ENCODE measurements at regions not wholly inside any gene's neighbourhood (a gene's known extent, or its start where the extent isn't known, plus 50 kb on each side); places are given as distances from the start of the nearest gene placed in this dataset.

DNA sequence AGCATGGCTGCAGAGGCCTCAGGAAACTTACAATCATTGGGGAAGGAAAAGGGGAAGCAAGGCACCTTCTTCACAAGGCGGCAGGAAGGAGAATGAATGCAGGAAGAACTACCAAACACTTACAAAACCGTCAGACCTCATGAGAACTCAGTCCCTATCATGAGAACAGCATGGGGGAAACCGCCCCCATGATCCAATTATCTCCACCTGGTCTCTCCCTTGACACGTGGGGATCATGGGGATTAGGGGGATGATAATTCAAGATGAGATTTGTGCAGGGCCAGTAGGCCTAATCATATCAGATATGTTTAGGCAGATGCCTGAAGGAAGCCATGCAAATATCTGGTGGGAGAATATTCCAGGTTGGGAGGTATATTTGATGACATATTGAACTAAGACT is 1176.4 kb upstream of the CDH18 start:
- no peak for TF ChIP-seq JUN (IDR thresholded peaks at IDR 0.05; ENCODE audit: borderline replicate concordance, insufficient read depth, insufficient read length, low read depth)
- no peak for TF ChIP-seq POLR2AphosphoS5 (IDR thresholded peaks at IDR 0.05; ENCODE audit: insufficient read depth, low read depth, low read length)
- no peak for TF ChIP-seq MAX (IDR thresholded peaks at IDR 0.05; ENCODE audit: insufficient read depth, insufficient read length)
- TF ChIP-seq, protein P1, sequence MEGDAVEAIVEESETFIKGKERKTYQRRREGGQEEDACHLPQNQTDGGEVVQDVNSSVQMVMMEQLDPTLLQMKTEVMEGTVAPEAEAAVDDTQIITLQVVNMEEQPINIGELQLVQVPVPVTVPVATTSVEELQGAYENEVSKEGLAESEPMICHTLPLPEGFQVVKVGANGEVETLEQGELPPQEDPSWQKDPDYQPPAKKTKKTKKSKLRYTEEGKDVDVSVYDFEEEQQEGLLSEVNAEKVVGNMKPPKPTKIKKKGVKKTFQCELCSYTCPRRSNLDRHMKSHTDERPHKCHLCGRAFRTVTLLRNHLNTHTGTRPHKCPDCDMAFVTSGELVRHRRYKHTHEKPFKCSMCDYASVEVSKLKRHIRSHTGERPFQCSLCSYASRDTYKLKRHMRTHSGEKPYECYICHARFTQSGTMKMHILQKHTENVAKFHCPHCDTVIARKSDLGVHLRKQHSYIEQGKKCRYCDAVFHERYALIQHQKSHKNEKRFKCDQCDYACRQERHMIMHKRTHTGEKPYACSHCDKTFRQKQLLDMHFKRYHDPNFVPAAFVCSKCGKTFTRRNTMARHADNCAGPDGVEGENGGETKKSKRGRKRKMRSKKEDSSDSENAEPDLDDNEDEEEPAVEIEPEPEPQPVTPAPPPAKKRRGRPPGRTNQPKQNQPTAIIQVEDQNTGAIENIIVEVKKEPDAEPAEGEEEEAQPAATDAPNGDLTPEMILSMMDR (IDR thresholded peaks at IDR 0.05; ENCODE audit: extremely low read depth in 1 of 2, insufficient read depth in 1 of 2, low read depth in 1 of 2, low read length in 2 of 2), result no peak
- no peak for TF ChIP-seq FOS (IDR thresholded peaks at IDR 0.05; ENCODE audit: borderline replicate concordance, insufficient read depth, low read length)
- TF ChIP-seq POLR2A (IDR thresholded peaks at IDR 0.05; ENCODE audit: low read depth, low read length), result no peak
- TF ChIP-seq EZH2 (IDR thresholded peaks at IDR 0.05; ENCODE audit: borderline replicate concordance, low read depth, low read length, severe bottlenecking), result no peak
- no peak for TF ChIP-seq MYC (IDR thresholded peaks at IDR 0.05; ENCODE audit: low read depth, low read length)
- no peak for TF ChIP-seq GATA2 (IDR thresholded peaks at IDR 0.05; ENCODE audit: insufficient read depth, insufficient read length, low read depth, low read length)
- no peak overlapping the region for H3K27ac ChIP-seq (ENCODE audit: insufficient read depth, low read depth, low read length)
- H3K79me2 ChIP-seq (ENCODE audit: control insufficient read depth, insufficient read depth, low read length), result no peaks in the 10 kb centered on the region
- DNase-seq (ENCODE audit: low read depth, low spot score), result no peak
- H3K36me3 ChIP-seq (ENCODE audit: control insufficient read depth in 2 of 2, extremely low read depth in 1 of 2, insufficient read depth in 2 of 2, low read length in 2 of 2), result no peaks in the 10 kb centered on the region
- dilution Hi-C loops (cut with MboI; ENCODE audit: extremely low pct_ligation_motif_present, low sequenced_read_pairs) (no loop called here), intact Hi-C loops (cut with micrococcal nuclease) (no loop called here)
- POLR2A ChIA-PET, result no interaction called here
- no TSS peak for BruUV-seq (replicated peaks)
- H3K9ac ChIP-seq (replicated peaks; ENCODE audit: extremely low read depth, insufficient read depth, low read length), result no peak overlapping the region
- no peak overlapping the region for H3K4me3 ChIP-seq (replicated peaks in 1 of 3; ENCODE audit: insufficient read depth in 1 of 3, low read depth in 1 of 3, low read length in 3 of 3)
- H3K9me3 ChIP-seq (replicated peaks; ENCODE audit: control insufficient read depth, insufficient read depth, low read length), result no peaks in the 10 kb centered on the region
- H4K20me1 ChIP-seq (replicated peaks; ENCODE audit: control insufficient read depth, extremely low read depth, insufficient read depth, low read length), result no peaks in the 10 kb centered on the region
- no peak overlapping the region for H3K4me2 ChIP-seq (ENCODE audit: insufficient read depth, low read length)
- no peak overlapping the region for H2AFZ ChIP-seq (ENCODE audit: low read depth, low read length)
- no peak for FAIRE-seq
- H3K4me1 ChIP-seq (ENCODE audit: control insufficient read depth, extremely low read depth, insufficient read depth, low read length), result no peaks in the 10 kb centered on the region
- no peaks in the 10 kb centered on the region for H3K27me3 ChIP-seq (ENCODE audit: control insufficient read depth in 2 of 2, insufficient read depth in 2 of 2, low read length in 2 of 2)
- no peaks in the 10 kb centered on the region for H3K9me1 ChIP-seq (replicated peaks; ENCODE audit: control insufficient read depth, extremely low read depth, insufficient read depth, low read length)
- CTCF ChIA-PET, result no interaction called here

Data from endothelial cell of umbilical vein (primary cell).